GM10248 (cell line): ENCODE measurements at regions not wholly inside any gene's neighbourhood (a gene's known extent, or its start where the extent isn't known, plus 50 kb on each side); places are given as distances from the start of the nearest gene placed in this dataset.

ENCODE experiments used
- CTCF ChIA-PET: fragments of 300-600 bp; sonication (Branson Sonifier 250); formaldehyde crosslinking; extraction: SDS; loops from one replicate; lab custom pipeline; 2021; ENCODE audit warnings: antibody characterized with exemption; lab: Yijun Ruan, JAX
- POLR2A ChIA-PET: fragments of 350-650 bp; sonication (Branson Sonifier 250); formaldehyde crosslinking; extraction: SDS; loops from one replicate; lab custom pipeline; 2020; ENCODE audit warnings: antibody characterized with exemption; lab: Yijun Ruan, JAX
- DNase-seq: peaks from one replicate; pipeline ENCODE4 v3.0.0; 2012; ENCODE audit errors: extremely low spot score
- CTCF ChIP-seq: IDR thresholded peaks from 2 replicates; pipeline ENCODE4 v1.5.1; 2012; ENCODE audit warnings: mild to moderate bottlenecking, low read depth; ENCODE audit errors: extremely low read depth, missing control alignments, control extremely low read depth

- DNase-seq, result no peak
- ChIA-PET POLR2A (no interaction called here), CTCF (no interaction called here)
- no peak for TF ChIP-seq CTCF
Observed at GRCh38 chr6:104572901-104573300, 286.8 kb downstream of the HACE1 start.

- ChIA-PET CTCF (no interaction called here), POLR2A (no interaction called here)
- TF ChIP-seq CTCF, result no peak
- no peak for DNase-seq
Observed at GRCh38 chr6:104566411-104566810, 293.3 kb downstream of the HACE1 start.

- no peak for TF ChIP-seq CTCF
- ChIA-PET POLR2A (no interaction called here), CTCF (no interaction called here)
- no peak for DNase-seq
Observed at GRCh38 chr6:104563306-104563705, 296.4 kb downstream of the HACE1 start.

- CTCF ChIA-PET, result no interaction called here
Observed at GRCh38 chr6:104559435-104560202, 300.1 kb downstream of the HACE1 start.

GRCh38 chr6:104558746-104559145, 301.0 kb downstream of the HACE1 start:
- DNase-seq, result no peak
- CTCF ChIA-PET, result interaction anchor here (1.0 kb wide), 1 partner anchor 13 kb away, joined by 3 read pairs; no protein-coding TSS in a partner anchor
- POLR2A ChIA-PET, result no interaction called here
- TF ChIP-seq CTCF, result no peak

More at GRCh38 chr6:104559435-104560202, 300.1 kb downstream of the HACE1 start:
- no peak for TF ChIP-seq CTCF
- POLR2A ChIA-PET, result no interaction called here
- DNase-seq, result no peak

GRCh38 chr6:104548297-104548696, 311.4 kb downstream of the HACE1 start:
- TF ChIP-seq CTCF, result no peak
- no peak for DNase-seq
- CTCF ChIA-PET, result interaction anchor here (1.1 to 1.3 kb wide), 2 partner anchors 11 to 22 kb away, joined by 3 to 4 read pairs; no protein-coding TSS in a partner anchor
- POLR2A ChIA-PET, result no interaction called here
